ENCODE measurements at regions not wholly inside any gene's neighbourhood (a gene's known extent, or its start where the extent isn't known, plus 50 kb on each side); places are given as distances from the start of the nearest gene placed in this dataset.
A peak's percentile ranks its signal among the peaks of the same experiment; 100 is the strongest.

- no peak for DNase-seq (ENCODE audit: low read depth)
Observed at GRCh38 chr15:94099574-94099960, 131.8 kb upstream of the MCTP2 start.

- no peak for DNase-seq (ENCODE audit: low read depth)
Observed at GRCh38 chr15:94098921-94099573, 132.3 kb upstream of the MCTP2 start.

GRCh38 chr15:94097552-94097951 is 133.8 kb upstream of the MCTP2 start:
- no peak for DNase-seq (ENCODE audit: low read depth)

DNA sequence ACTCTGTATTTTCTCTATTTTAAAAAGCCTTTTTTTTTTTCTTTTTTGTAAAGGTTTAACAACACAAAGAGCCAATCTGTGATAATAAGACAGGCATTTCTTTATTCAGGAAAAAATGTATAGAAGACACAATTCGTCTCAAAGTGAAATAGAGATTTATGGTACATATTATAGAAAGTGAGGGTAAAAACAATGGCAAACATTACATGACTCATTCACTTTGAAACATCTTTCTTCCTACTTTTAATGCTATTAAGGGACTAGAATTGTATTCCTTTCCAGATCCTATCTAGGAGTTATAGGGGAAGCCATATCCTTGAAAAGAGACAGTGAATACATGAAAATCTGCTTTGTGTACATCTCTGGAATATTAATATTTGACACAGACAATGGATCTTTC is 137.1 kb upstream of the MCTP2 start:
- DNase-seq (ENCODE audit: low read depth): no peak

GRCh38 chr15:94086341-94086740 is 145.0 kb upstream of the MCTP2 start:
- peak; percentile 34 for DNase-seq (ENCODE audit: low read depth)

DNA sequence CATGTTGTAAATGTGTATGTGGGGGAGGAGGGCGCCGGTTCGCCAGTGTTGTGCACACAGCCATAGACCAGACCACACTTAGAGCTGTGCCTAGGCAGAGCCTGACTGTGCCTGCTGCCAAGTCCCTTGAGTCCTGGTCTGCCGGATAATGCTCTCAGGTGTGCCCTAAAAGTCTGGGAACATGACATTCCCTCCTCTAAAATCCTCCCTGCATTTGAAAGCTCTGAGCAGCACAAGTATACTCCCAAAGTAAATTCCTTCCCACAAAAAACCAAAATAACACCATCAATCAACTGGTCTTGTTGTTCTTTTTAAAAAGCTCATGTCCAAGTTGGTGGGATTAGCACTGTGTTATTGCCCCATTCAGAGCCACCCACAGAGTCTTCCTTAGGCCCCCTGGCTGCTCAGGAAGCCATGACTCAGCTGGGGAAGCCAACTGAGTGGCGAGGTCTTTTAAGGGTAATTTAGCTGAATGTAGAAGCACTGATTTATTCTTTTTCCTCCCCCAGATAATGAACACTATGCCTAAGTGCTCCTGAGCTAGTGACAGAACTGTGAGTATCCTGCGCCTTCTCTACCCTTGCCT is 147.8 kb upstream of the MCTP2 start:
- DNase-seq (ENCODE audit: low read depth): peak; percentile 73

DNA sequence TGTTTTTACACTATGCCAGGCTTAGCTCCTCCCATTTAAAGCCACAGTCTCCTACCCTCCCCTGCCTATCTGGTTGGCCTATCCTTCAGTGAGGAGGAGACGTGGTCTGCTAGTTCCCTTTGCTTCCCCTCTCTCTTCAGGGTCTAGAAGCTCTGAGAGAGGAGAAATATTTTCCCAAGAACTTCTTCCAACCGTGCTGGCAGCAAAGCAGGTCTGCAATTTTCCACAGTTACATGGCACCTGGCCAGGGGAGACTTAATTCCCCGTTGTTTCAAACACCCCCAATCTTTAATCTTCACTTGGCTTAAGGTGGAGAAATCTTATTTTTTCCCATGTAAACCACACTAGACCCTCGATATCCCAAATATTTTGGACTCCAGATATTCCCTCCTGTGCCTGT is 149.5 kb upstream of the MCTP2 start:
- DNase-seq (ENCODE audit: low read depth): no peak

DNA sequence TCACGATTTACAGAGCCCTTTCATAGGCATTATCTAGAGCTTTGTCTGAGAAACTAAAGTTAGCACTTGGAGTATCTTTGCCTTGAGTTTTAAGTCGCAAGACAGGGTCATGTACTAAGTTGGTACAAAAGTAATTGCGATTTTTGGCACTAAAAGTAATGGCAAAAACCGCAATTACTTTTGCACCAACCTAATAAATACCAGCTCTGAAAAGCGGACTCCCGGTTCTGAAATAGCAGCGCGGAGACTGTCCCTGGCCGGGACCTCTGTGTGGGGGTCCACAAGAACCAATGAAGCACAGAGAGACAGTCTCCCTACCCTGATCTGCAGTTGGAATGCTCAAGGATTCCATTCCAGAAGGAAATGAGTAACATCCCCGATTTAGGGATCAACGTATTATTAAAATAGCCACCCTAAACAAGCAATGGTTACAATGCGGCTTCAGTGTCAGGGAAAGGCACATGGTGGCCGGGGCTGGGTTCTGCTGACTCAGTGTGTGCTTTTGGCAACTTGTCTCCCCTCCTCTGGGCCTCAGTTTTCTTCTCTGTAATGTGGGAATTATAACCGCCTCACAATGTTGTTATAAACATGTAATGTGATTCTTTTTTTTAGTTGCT is 150.3 kb upstream of the MCTP2 start:
- DNase-seq (ENCODE audit: low read depth): no peak

DNA sequence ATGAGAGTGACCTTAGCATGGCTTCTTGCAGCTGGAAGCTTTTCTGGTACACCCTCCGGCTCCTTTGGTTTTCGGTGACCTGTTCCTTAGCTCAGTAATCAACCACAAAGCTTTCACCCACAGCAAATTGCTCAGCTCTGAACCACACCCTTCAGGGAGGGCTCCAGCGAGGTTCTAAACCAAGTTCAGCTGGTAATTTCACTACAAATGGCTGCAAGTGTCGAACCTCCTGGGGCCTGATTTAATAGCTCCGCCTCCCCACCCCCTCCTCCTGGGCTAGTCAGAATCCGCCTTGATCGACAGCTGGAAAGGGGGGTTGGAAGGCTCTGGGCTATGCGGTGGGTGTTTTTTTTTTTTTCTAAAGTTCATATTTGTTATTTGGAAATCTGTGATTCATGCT is 150.9 kb upstream of the MCTP2 start:
- DNase-seq (ENCODE audit: low read depth): peak; percentile 50

DNA sequence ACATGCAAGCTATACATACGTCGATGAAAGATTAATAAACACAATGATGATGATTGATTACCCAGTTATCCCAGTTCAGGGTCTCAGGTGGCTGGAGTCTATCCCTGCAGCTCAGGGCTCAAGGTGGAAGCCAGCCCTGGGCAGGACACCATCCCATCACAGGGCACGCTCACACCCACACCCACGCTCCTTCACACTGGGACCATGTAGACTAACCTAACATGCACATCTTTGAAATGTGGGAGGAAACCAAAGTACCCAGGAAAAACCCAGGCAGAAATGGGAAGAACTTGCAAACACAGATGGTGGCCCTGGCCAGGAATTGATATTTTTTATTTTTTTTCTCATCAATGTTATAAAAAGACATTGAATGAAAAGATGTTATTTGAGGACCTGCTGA is 151.4 kb upstream of the MCTP2 start:
- DNase-seq (ENCODE audit: low read depth): no peak

GRCh38 chr15:94079459-94079858 is 151.9 kb upstream of the MCTP2 start:
- DNase-seq (ENCODE audit: low read depth): no peak

GRCh38 chr15:94077938-94078337 is 153.4 kb upstream of the MCTP2 start:
- no peak for DNase-seq (ENCODE audit: low read depth)

DNA sequence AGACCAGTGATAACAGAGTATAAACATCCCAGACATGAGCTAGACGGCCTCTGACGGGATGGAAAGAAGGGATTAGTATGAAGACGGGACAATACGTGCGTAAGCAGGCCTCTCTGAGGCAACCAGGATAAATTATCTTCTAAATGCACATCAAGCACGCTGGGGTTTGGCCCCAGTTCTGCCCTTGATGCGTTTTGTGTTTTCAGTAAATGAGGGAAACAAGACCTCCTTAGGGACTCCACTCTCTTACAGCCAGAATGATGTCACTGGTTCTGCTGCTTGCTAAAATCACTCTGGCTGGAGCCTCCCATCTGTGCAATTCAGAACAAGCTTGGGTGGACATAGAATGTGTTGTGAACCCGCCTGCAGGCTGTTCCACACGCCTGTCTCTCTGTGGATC is 156.0 kb upstream of the MCTP2 start:
- DNase-seq (ENCODE audit: low read depth): peak; percentile 21

DNA sequence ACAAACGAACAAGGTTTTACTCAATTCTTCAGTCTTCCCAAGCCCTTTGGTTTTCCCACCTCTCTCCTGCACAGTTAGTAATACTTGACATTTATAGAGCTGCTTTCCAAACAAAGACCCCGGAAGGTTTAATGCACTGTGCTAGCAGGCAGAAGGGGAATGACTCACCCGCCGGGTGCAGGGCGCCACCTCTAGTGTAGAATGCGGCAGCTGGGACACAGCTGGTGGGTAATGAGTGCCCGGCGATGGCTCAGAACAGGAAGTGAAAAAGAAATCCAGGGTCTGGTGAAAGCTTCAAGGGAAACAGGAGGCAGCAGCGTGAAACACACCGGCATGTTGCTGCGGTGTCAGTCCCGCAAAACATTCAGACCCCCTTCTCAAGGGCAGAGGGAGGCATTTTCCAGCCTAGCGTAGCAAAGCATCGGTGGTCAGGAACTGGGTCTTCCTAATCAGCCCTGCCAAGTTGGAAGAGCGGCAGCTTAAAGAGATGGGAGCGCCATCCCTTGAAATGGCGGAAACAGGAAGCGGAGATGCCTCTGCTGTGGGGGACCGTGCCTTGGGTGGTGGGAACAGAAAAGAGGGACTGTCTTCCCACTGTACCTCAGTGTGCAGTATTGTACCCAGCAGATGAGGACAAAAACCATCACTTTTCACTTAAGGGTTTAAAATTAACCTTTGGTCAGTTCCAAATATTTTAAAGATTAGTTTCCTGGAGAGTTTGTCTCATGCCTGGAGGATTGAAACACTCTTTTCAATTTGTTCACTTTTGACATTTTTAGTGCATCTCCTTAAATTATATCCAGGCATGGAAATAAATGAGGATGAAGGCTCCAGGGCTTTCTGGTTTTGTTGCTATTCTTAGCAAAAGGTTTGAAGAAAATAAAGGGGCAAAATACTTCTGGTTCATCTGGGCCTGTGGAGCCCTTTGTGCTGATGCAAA is 160.7 kb upstream of the MCTP2 start:
- no peak for DNase-seq (ENCODE audit: low read depth)

- DNase-seq (ENCODE audit: low read depth): no peak
Observed at GRCh38 chr15:94069844-94070243, 161.5 kb upstream of the MCTP2 start.

DNA sequence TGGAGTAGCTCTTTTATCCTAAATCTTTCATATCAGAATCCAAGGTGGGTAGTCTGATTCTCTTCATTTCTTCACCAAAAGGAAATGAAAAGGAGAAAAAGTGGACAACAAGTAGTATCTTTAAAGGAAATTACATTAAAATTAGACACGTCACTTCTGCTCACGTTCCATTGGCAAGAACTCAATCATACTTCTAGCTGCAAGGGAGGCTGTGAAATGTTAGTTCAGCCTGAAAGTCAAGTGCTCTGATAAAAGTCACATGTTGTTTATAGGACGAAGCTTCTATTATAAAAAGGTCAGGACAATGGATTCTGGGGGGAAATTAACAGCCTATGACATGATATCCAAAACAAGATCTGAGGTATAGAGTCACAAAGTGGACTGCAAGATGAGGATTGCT is 164.6 kb upstream of the MCTP2 start:
- no peak for DNase-seq (ENCODE audit: low read depth)

GRCh38 chr15:94066046-94066445 is 165.3 kb upstream of the MCTP2 start:
- DNase-seq (ENCODE audit: low read depth): no peak

DNA sequence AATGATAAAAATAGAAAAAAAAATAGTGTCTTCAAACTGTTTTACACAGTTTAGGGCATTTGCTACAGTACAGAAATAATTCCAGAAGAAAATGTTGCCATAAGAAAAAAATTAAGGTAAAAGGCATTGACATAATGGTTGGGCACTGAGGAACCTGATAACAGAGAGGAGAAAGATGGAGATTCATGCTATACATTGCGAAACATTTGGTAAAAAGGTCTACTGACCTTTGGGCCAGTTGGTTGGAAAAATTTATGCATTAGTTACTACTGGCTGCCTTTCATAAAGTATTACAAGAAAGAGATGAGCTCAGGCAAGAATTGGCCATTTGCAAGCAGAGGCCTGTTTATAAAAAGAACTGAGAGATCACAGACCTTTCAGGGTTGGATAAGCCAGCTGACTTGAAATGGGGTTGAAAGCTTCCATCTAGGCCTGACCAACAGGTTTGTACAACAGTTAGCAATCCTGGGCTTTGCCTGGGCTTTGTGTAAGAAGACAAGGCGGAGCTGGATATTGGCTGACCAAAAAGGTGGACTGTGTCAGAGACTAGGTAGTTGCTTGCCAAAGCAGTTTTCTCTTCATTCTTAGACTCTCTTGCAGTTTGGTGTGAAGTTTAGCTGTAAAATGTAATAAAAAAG is 166.6 kb upstream of the MCTP2 start:
- no peak for DNase-seq (ENCODE audit: low read depth)

DNA sequence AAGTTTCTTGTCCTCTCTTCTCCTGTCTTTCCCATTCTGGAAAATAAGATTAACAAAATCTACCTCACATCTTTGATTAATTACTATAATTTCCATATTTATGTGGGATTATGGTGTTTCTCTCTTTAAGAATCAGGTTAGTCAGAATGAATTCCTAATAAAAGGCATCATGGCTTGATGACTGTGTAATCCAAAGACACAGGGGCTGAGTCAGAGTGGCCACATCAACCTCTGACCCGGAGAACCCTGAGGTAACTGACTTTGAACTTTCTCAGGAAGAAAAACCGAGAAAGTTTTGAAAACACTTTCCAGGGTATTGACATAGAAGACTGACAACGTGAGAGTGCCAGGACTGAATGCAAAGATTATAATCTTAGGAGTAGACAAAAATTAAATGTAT is 170.3 kb upstream of the MCTP2 start:
- DNase-seq (ENCODE audit: low read depth): no peak

GRCh38 chr15:94059013-94059587 is 172.3 kb upstream of the MCTP2 start:
- DNase-seq (ENCODE audit: low read depth): no peak

- no peak for DNase-seq (ENCODE audit: low read depth)
Observed at GRCh38 chr15:94057305-94057704, 174.1 kb upstream of the MCTP2 start.

DNA sequence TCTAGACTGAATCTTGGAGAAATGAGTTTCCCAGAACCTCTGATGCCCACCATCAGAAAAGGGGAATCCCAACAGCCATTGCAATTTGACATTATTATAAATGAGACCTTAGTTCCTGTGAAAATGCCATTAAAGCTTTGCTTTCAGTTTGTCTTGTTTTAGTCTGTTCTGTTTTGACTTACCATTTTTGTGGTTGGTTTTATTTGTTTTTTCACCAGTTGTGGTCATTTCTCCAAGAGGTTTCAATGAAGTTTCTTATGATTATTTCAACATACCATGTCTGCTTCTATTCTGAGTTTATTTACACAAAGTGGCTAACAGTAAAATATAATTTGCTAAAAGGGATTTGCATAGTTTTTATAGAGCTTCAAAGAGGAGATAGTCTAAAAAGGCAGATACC is 175.0 kb upstream of the MCTP2 start:
- DNase-seq (ENCODE audit: low read depth): peak; percentile 41
